ENCODE measurements at regions not wholly inside any gene's neighbourhood (a gene's known extent, or its start where the extent isn't known, plus 50 kb on each side); places are given as distances from the start of the nearest gene placed in this dataset.

DNA sequence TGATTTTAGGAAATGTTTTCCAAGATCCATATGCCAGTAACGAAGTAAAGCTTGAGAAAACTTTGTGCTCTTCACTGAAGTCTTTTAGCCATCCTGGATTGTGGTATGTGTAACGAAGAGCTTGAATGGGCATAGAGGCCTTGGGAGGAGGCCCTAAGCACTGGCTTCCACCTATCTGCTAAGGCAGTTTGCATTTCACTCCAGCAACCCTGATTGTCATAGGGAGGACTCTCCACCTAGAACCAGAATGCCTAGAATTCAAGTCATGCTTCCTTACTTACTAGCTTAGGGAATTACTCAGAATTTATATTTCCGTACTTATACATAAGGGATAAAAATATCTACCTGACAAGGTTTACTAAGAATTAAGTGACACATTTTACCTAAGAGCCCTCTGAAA is 451.5 kb downstream of the FBXO15 start:
- TF ChIP-seq POLR2A (IDR thresholded peaks at IDR 0.05) = no peak
- no peak for DNase-seq
- no peaks in the 10 kb centered on the region for H3K4me1 ChIP-seq
- WGBS, 2 donors (ENCODE audit: low coverage in 1 of 2) = 76 to 79% methylated on average over 2 to 3 of the region's 3 CpGs
- H3K27ac ChIP-seq = no peak overlapping the region
- no peaks in the 10 kb centered on the region for H3K36me3 ChIP-seq
- H3K9me3 ChIP-seq = no peaks in the 10 kb centered on the region
- no peaks in the 10 kb centered on the region for H3K27me3 ChIP-seq
- intact Hi-C loops (cut with DNase I; ENCODE audit: low total_unique reads) (no loop called here), in situ Hi-C loops (cut with MboI; ENCODE audit: low pct_ligation_motif_present in 1 of 4, low pct_unique_long_range_greater_than_20kb in 1 of 4, low sequenced_read_pairs in 3 of 4) (no loop called here)
- no peak overlapping the region for H3K4me3 ChIP-seq

DNA sequence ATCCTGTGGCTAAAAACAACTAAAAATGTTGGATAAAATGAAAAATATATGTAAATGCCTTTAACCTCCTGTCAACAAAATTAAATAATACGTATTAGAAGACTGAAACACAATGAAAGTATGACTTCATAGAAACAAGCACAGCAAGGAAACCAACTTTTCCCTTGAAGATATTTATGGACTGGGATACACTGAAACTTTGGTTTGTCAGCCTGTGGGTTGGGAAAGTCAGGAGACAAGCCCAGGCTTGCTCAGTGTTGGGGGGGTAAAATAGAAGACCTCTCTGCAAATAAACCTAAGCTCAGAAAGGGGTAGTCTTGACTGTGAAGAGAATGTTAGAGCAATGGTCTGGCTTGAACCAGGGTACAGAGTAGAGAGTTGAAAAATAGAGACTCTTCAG is 454.5 kb downstream of the FBXO15 start:
- Histone ChIP-seq H3K27me3 (no peaks in the 10 kb centered on the region), H3K9me3 (no peaks in the 10 kb centered on the region), H3K4me3 (no peak overlapping the region), H3K27ac (no peak overlapping the region), H3K36me3 (no peaks in the 10 kb centered on the region), H3K4me1 (no peaks in the 10 kb centered on the region)
- no peak for DNase-seq
- WGBS, 2 donors (ENCODE audit: low coverage in 1 of 2) = 69 to 84% methylated on average over 1 of the region's 1 CpG
- TF ChIP-seq EP300 (IDR thresholded peaks at IDR 0.05; ENCODE audit: low read depth) = no peak
- TF ChIP-seq POLR2AphosphoS5 (IDR thresholded peaks at IDR 0.05) = no peak
- TF ChIP-seq, protein P1, sequence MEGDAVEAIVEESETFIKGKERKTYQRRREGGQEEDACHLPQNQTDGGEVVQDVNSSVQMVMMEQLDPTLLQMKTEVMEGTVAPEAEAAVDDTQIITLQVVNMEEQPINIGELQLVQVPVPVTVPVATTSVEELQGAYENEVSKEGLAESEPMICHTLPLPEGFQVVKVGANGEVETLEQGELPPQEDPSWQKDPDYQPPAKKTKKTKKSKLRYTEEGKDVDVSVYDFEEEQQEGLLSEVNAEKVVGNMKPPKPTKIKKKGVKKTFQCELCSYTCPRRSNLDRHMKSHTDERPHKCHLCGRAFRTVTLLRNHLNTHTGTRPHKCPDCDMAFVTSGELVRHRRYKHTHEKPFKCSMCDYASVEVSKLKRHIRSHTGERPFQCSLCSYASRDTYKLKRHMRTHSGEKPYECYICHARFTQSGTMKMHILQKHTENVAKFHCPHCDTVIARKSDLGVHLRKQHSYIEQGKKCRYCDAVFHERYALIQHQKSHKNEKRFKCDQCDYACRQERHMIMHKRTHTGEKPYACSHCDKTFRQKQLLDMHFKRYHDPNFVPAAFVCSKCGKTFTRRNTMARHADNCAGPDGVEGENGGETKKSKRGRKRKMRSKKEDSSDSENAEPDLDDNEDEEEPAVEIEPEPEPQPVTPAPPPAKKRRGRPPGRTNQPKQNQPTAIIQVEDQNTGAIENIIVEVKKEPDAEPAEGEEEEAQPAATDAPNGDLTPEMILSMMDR (IDR thresholded peaks at IDR 0.05) = no peak
- no peak for TF ChIP-seq POLR2A (IDR thresholded peaks at IDR 0.05)
- intact Hi-C loops (cut with DNase I; ENCODE audit: low total_unique reads) = no loop called here
- in situ Hi-C loops (cut with MboI; ENCODE audit: low pct_ligation_motif_present in 1 of 4, low pct_unique_long_range_greater_than_20kb in 1 of 4, low sequenced_read_pairs in 3 of 4) = no loop called here

DNA sequence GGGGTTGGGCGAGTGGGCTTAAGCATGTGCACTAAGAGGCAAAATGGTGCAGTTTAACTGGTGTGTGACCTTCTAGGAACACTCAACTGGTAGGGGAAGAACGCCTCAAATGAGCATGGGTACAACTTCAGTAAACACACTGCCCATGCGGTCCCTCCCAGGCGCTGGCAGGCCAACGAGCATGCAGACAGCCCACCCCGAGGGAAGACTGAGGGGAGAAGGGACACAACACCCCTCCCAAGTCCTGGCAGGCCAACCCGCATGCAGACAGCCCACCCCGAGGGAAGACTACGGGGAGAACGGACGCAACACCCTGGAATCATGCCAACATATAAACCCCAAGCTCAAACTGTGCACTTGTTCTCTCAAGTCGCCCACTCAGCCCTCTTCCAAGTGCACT is 456.0 kb downstream of the FBXO15 start:
- Histone ChIP-seq H3K9me3 (no peaks in the 10 kb centered on the region), H3K27me3 (no peaks in the 10 kb centered on the region), H3K4me1 (no peaks in the 10 kb centered on the region), H3K27ac (no peak overlapping the region), H3K4me3 (no peak overlapping the region), H3K36me3 (no peaks in the 10 kb centered on the region)
- WGBS, 2 donors (ENCODE audit: low coverage in 1 of 2) = 84 to 88% methylated on average over 6 to 12 of the region's 12 CpGs
- DNase-seq = no peak
- in situ Hi-C loops (cut with MboI; ENCODE audit: low pct_ligation_motif_present in 1 of 4, low pct_unique_long_range_greater_than_20kb in 1 of 4, low sequenced_read_pairs in 3 of 4) (no loop called here), intact Hi-C loops (cut with DNase I; ENCODE audit: low total_unique reads) (no loop called here)
- TF ChIP-seq POLR2A (IDR thresholded peaks at IDR 0.05) (no peak), POLR2AphosphoS5 (IDR thresholded peaks at IDR 0.05) (no peak), EP300 (IDR thresholded peaks at IDR 0.05; ENCODE audit: low read depth) (no peak)
- TF ChIP-seq, protein P1 (IDR thresholded peaks at IDR 0.05) = no peak

DNA sequence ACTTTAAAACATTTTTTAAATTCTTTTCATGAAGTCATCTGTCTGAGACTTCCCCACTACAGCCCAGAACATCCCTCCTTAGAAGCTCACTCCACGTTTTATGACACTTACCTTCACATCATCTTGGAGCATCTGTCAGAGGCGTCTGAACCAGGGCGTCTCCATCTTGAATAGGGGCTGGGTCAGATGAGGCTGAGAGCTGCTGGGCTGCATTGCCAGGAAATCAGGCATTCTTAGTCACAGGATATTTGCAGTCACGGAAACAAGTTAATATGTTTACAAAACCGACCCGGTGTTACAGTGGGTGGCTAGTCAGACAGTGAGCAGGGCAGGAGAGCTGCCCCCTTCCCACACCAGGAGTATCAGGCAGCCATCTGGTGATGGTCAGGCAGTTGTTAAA is 456.5 kb downstream of the FBXO15 start:
- H3K4me1 ChIP-seq = no peaks in the 10 kb centered on the region
- no peak overlapping the region for H3K27ac ChIP-seq
- intact Hi-C loops (cut with DNase I; ENCODE audit: low total_unique reads) (no loop called here), in situ Hi-C loops (cut with MboI; ENCODE audit: low pct_ligation_motif_present in 1 of 4, low pct_unique_long_range_greater_than_20kb in 1 of 4, low sequenced_read_pairs in 3 of 4) (no loop called here)
- no peaks in the 10 kb centered on the region for H3K36me3 ChIP-seq
- TF ChIP-seq, protein P1 (IDR thresholded peaks at IDR 0.05) = no peak
- TF ChIP-seq POLR2A (IDR thresholded peaks at IDR 0.05) (no peak), POLR2AphosphoS5 (IDR thresholded peaks at IDR 0.05) (no peak), EP300 (IDR thresholded peaks at IDR 0.05; ENCODE audit: low read depth) (no peak)
- DNase-seq = no peak
- 55 to 77% methylated on average over 3 to 6 of the region's 6 CpGs for WGBS, 2 donors (ENCODE audit: low coverage in 1 of 2)
- no peaks in the 10 kb centered on the region for H3K27me3 ChIP-seq
- no peak overlapping the region for H3K4me3 ChIP-seq
- H3K9me3 ChIP-seq = no peaks in the 10 kb centered on the region

DNA sequence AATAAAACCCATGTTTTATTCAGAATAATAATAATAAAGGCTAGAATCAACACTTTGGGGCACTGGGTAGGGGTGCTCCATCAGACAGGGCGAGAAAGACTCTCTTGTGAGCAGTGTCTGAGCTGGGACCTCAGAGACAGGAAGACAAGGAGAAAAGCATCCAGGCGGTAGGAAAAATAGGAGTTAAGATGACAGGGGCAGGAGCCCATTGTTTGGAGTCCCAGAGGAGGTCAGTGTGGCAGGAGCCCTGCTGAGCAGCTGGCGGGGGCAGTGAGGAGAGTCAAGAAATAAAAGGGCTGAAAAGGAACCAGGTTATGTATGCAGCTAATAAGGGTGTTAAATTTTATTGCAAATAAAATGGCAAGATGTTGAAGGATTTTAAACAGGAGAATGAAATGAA is 457.4 kb downstream of the FBXO15 start:
- DNase-seq = no peak
- WGBS, 2 donors (ENCODE audit: low coverage in 1 of 2) = 51 to 54% methylated on average over 3 of the region's 3 CpGs
- no peaks in the 10 kb centered on the region for H3K36me3 ChIP-seq
- no peaks in the 10 kb centered on the region for H3K4me1 ChIP-seq
- H3K27me3 ChIP-seq = no peaks in the 10 kb centered on the region
- in situ Hi-C loops (cut with MboI; ENCODE audit: low pct_ligation_motif_present in 1 of 4, low pct_unique_long_range_greater_than_20kb in 1 of 4, low sequenced_read_pairs in 3 of 4) (no loop called here), intact Hi-C loops (cut with DNase I; ENCODE audit: low total_unique reads) (no loop called here)
- no peaks in the 10 kb centered on the region for H3K9me3 ChIP-seq
- no peak overlapping the region for H3K4me3 ChIP-seq
- H3K27ac ChIP-seq = no peak overlapping the region
- TF ChIP-seq, protein P1 (IDR thresholded peaks at IDR 0.05) = no peak
- TF ChIP-seq POLR2AphosphoS5 (IDR thresholded peaks at IDR 0.05) (no peak), POLR2A (IDR thresholded peaks at IDR 0.05) (no peak), EP300 (IDR thresholded peaks at IDR 0.05; ENCODE audit: low read depth) (no peak)

Data from transverse colon (tissue), 4 donors.